Skeletal muscle satellite cell (primary cell): ENCODE measurements at regions not wholly inside any gene's neighbourhood (a gene's known extent, or its start where the extent isn't known, plus 50 kb on each side); places are given as distances from the start of the nearest gene placed in this dataset.

Experiments
- H3K27me3 ChIP-seq: 2 replicates; pipeline ENCODE4 v1.7.0; 2013; ENCODE audit warnings: low read length; ENCODE audit not compliant: control insufficient read depth, insufficient read depth
- H3K36me3 ChIP-seq: 2 replicates; pipeline ENCODE4 v1.7.0; 2013; ENCODE audit warnings: mild to moderate bottlenecking, control low read depth, low read length; ENCODE audit not compliant: insufficient read depth
- H3K4me1 ChIP-seq: 2 replicates; pipeline ENCODE4 v1.7.0; 2013; ENCODE audit warnings: low read length; ENCODE audit not compliant: control insufficient read depth, insufficient read depth
- H3K4me2 ChIP-seq: 2 replicates; pipeline ENCODE4 v1.7.0; 2013; ENCODE audit warnings: mild to moderate bottlenecking, low read length
- H3K4me3 ChIP-seq: 2 replicates; pipeline ENCODE4 v1.7.0; 2013; ENCODE audit warnings: low read length
- H3K9ac ChIP-seq: 2 replicates; pipeline ENCODE4 v1.7.0; 2013; ENCODE audit warnings: mild to moderate bottlenecking, low read depth, low read length, moderate library complexity
- H3K9me3 ChIP-seq: replicated peaks from 2 replicates; pipeline ENCODE4 v1.7.0; 2013; ENCODE audit warnings: mild to moderate bottlenecking, control low read depth, low read length

DNA sequence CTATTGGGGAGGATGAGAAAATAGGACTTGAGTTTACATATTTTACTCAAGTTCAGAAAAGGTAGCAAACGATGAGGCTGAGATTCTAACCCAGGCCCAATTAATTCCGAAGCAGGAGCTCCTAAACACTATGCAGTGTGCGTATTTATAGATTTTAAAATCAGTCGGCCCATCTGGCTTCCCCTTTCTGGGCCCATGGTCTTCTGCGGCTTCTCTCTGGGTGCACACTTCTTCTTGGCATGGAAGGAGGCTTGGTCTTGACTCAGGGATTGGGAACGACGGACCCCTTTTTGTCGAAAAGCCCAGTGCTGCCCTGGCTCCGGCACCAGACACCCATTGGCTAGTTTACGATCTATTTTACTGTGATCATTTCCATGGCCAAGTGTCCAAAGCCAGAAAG is 1433.8 kb downstream of the BRD1 start:
- Histone ChIP-seq H3K36me3 (no peaks in the 10 kb centered on the region), H3K9ac (no peak overlapping the region), H3K9me3 (peaks cover 17% of the 10 kb centered on the region), H3K4me1 (no peaks in the 10 kb centered on the region), H3K4me2 (no peak overlapping the region), H3K27me3 (no peaks in the 10 kb centered on the region), H3K4me3 (no peak overlapping the region)

DNA sequence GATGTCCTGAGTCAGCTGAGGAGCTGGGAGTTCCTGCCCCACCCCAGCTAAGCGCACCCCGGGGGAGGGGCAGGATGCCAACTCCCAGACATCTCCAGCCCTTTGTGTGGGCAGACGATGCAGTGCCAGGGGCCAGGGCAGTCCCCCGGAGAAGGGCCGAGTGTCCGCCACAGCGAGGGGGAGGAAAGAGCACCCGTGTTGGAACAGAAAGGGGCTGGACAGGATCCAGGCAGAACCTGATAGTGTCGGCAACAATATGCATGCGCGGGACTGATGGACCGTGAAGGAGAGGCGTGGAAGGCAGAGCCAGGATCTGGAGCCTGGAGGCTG is 1434.7 kb downstream of the BRD1 start:
- no peaks in the 10 kb centered on the region for H3K27me3 ChIP-seq
- no peaks in the 10 kb centered on the region for H3K36me3 ChIP-seq
- no peak overlapping the region for H3K9ac ChIP-seq
- H3K4me3 ChIP-seq = no peak overlapping the region
- H3K4me2 ChIP-seq = no peak overlapping the region
- H3K4me1 ChIP-seq = no peaks in the 10 kb centered on the region
- peaks cover 17% of the 10 kb centered on the region for H3K9me3 ChIP-seq

DNA sequence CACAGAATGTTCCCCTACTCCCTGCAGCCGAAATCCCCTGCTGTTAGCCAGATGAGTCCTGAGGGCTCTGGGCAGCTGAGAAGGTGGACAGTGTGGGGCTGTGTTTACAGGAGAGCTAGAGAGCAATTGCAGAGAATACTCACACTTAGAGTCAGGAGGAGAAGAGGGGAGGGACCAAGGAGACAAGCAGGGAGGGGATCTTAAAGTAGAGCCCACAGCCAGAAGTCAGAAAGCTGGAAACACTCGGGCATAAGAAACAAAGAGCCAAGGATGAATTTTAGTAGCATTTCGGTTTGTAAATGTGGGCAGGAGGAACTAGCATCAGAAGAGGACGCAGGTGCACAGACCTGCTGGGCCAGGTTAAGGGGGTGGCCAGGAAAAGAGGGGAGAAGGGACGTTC is 1435.9 kb downstream of the BRD1 start:
- Histone ChIP-seq H3K9me3 (peaks cover 17% of the 10 kb centered on the region), H3K4me2 (no peak overlapping the region), H3K9ac (no peak overlapping the region), H3K27me3 (no peaks in the 10 kb centered on the region), H3K4me1 (no peaks in the 10 kb centered on the region), H3K4me3 (no peak overlapping the region), H3K36me3 (no peaks in the 10 kb centered on the region)

DNA sequence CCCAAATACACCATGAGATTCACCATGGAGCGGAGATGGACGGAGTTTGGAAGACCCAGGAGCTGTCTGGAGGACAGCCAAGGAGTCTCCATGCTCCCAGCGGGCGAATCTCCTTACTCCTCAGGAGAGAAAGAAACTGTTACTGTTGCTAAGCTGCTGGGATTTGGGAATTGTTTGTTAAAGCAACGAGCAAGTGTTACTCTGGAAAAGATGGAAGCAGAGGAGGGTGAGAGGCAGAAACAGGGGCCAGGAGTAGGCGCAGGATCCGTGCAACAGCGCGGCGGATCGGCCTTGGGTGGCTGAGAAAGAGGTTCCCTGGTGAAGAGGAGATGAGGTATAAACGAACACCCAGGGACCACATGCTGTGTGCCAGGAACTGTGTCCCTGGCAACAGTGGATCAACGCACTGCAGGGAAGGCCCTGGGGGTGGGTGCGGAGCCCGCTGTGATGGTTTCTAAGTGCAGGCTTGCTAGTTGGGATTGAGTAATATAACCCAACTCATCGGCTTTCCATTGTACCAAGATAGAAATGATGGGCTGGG is 1436.4 kb downstream of the BRD1 start:
- Histone ChIP-seq H3K4me2 (no peak overlapping the region), H3K9me3 (peaks cover 15% of the 10 kb centered on the region)

DNA sequence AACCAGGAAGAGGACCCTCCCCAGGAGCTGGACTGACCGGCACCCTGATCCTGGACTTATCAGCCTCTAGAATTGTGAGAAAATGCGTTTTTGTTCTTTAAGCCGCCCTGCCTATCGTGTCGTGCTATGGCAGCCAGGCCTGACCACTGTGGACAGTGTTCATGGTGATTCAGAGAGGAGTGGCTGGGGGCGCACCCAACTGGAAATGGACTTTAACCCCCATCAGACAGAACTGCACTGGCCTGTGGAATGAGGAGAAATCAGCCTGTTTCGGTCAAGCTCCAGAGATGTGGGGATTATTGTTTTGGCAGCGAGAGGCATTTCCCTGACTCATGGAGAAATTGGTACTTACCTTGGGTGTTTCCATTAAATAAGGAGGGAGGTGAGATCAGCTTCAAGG is 1437.8 kb downstream of the BRD1 start:
- Histone ChIP-seq H3K4me2 (no peak overlapping the region), H3K4me1 (no peaks in the 10 kb centered on the region), H3K27me3 (no peaks in the 10 kb centered on the region), H3K9ac (no peak overlapping the region), H3K36me3 (no peaks in the 10 kb centered on the region), H3K4me3 (no peak overlapping the region), H3K9me3 (peaks cover 6% of the 10 kb centered on the region)

More for the DNA sequence above, 1436.4 kb downstream of the BRD1 start:
- Histone ChIP-seq H3K36me3 (no peaks in the 10 kb centered on the region), H3K9ac (no peak overlapping the region), H3K4me1 (no peaks in the 10 kb centered on the region), H3K27me3 (no peaks in the 10 kb centered on the region), H3K4me3 (no peak overlapping the region)

DNA sequence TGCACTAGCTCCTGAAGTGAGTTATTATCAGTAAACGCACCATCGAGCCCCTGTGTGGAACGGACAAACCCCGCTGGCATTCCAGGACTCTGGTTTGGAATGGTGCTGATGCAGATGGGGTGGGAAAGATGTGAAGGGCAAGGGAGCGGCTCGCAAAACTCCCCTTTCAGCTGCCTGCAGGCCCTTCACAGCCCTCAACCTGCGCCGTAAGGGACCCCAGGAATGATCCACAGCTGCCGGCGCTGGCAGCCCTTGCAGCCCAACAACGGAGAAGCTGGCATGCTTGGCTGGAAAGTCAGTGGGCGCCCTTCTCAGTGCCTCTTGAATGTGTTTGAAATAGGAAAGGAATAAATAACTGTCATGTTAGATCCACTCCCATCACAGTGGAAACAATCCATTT is 1445.5 kb downstream of the BRD1 start:
- H3K36me3 ChIP-seq = no peaks in the 10 kb centered on the region
- peaks cover 14% of the 10 kb centered on the region for H3K9me3 ChIP-seq
- H3K27me3 ChIP-seq = no peaks in the 10 kb centered on the region
- H3K4me1 ChIP-seq = no peaks in the 10 kb centered on the region
- no peak overlapping the region for H3K9ac ChIP-seq
- H3K4me3 ChIP-seq = no peak overlapping the region
- no peak overlapping the region for H3K4me2 ChIP-seq

DNA sequence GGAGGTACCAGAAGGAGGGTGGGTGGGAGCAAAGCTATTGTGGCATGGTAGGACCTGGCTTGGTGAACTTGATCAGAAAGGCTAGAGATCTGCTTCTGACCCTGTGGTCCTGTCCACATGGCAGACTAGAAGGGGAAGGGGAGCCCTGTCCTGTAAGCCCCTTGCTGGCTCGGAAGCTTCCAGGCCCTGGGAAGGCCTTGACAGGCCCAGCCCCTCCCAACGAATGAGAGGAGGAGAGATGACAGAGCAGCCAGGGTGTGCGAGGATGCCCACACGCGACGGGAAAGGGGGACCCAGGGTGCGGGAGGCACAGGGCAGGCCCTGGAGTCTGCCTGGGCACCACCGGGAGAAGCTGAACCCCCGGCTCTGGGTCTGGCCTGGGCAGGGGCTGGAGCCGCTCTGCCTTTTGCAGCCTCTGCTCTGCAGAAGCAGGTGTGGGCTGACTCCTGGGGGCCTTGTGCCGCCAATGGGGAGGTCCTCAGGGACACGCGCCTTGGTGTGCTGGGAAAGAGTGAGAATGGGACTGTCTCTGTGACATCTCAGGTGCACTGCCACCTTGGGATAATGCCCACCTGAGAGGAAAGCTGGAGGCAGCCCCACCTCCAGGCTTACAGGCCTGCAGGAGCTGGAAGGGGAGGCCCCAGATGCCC is 1447.5 kb downstream of the BRD1 start:
- Histone ChIP-seq H3K4me1 (no peaks in the 10 kb centered on the region), H3K27me3 (no peaks in the 10 kb centered on the region), H3K9me3 (peaks cover 14% of the 10 kb centered on the region), H3K9ac (no peak overlapping the region), H3K4me3 (no peak overlapping the region), H3K4me2 (no peak overlapping the region), H3K36me3 (no peaks in the 10 kb centered on the region)

DNA sequence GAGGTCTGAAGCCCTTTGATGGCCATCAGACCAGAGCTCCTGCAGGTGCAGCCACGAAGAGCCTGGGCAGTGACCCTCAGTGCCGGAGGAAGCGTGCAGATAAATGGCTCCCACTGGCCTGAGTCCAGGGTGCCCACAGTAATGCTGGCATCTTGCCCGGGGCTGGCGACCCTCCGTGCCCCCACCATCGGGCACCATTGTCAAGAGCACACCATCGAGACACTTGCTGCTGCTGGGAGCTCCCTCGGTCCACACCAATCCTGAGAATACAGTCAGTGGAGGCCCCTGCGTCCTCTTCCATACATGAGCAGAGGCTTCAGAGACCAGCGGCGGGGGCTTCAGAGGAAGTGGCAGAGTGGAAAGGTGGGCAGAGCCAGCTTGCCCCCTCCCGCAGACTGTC is 1448.3 kb downstream of the BRD1 start:
- H3K27me3 ChIP-seq = no peaks in the 10 kb centered on the region
- H3K4me3 ChIP-seq = no peak overlapping the region
- peaks cover 14% of the 10 kb centered on the region for H3K9me3 ChIP-seq
- no peak overlapping the region for H3K9ac ChIP-seq
- H3K4me2 ChIP-seq = no peak overlapping the region
- no peaks in the 10 kb centered on the region for H3K36me3 ChIP-seq
- no peaks in the 10 kb centered on the region for H3K4me1 ChIP-seq

DNA sequence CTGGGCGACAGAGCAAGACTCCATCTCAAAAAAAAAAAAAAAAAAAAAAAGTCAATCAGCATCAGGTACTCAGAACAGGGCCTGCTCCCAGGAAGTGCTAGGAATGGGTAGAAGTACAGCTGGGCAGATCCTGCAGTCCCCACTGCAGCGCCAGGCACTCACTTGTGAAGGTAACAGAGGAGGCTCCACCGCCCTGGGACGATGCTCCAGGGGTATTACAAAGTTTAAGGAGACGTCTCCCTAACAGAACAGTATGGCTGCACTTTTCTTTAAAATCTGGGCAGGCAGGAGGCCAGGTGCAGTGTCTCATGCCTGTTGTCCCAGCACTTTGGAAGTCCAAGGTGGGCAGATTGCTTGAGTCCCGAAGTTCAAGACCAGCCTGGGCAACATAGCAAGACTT is 1449.0 kb downstream of the BRD1 start:
- Histone ChIP-seq H3K4me3 (no peak overlapping the region), H3K27me3 (no peaks in the 10 kb centered on the region), H3K9me3 (peaks cover 14% of the 10 kb centered on the region), H3K4me2 (no peak overlapping the region), H3K4me1 (no peaks in the 10 kb centered on the region), H3K9ac (no peak overlapping the region), H3K36me3 (no peaks in the 10 kb centered on the region)

DNA sequence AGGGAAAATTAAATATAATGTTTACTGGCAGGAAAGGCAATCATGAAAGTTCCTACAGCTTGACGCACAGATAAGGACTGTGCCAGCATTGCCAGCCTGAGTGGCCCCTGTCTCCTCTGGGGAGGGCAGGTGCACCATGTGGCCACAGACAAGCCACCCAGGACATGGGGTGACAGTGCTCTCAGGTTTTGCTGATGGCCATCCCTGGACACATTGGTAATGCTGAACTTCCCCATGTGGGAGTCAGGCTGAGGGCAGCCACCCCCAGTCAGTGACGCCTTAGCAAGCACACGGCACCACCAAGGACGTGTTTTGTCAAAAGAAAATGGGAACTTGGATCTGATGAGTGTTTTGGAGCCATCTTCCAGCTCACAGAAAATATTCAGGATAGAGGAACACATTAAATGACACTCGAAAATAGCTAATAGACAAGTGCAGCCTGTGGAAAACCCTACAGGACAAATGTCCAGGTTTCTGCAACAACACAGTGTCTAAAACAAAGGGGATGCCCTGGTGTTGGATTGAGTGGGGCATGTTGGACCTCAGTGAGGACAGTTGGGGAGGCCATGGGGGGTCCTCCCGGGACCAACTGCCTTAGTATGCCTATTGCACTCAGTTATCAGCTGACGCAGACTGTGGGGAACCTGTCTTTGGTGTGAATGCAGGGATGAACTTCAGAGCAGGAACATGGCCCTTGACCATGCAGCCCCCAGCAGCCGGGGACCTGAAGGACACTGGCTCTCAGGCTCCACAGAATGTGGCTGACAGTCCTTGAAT is 1450.5 kb downstream of the BRD1 start:
- H3K27me3 ChIP-seq = no peaks in the 10 kb centered on the region
- H3K4me3 ChIP-seq = no peak overlapping the region
- H3K36me3 ChIP-seq = no peaks in the 10 kb centered on the region
- peaks cover 17% of the 10 kb centered on the region for H3K9me3 ChIP-seq
- H3K9ac ChIP-seq = no peak overlapping the region
- H3K4me1 ChIP-seq = no peaks in the 10 kb centered on the region
- H3K4me2 ChIP-seq = no peak overlapping the region

DNA sequence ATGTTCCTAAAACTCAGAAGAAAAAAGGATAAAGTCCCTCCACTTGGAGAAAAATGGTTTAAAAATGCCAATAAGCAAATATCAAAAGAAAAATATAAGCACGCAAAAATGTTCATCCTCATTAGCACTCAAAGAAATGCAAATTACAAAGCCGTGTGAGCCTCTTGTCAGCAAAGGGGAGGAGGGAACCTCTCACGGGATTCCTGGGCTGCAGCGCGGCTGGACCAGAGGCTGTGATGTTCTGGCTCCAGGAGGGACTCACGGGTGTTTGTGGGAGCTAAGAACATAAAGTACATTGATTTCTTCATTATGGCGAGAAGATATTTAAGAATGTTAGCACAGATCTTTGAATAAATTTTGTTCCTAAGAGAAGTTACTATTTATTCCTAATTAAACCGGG is 1451.2 kb downstream of the BRD1 start:
- H3K4me3 ChIP-seq = no peak overlapping the region
- H3K4me1 ChIP-seq = no peaks in the 10 kb centered on the region
- H3K27me3 ChIP-seq = no peaks in the 10 kb centered on the region
- peaks cover 21% of the 10 kb centered on the region for H3K9me3 ChIP-seq
- H3K4me2 ChIP-seq = no peak overlapping the region
- no peak overlapping the region for H3K9ac ChIP-seq
- no peaks in the 10 kb centered on the region for H3K36me3 ChIP-seq
